PC-9 (cell line): ENCODE measurements at regions not wholly inside any gene's neighbourhood (a gene's known extent, or its start where the extent isn't known, plus 50 kb on each side); places are given as distances from the start of the nearest gene placed in this dataset.
A peak's percentile ranks its signal among the peaks of the same experiment; 100 is the strongest.

Experiments
- BruUV-seq: library from RNA; stranded (reverse); fragments of 400-500 nt; replicated peaks from 2 replicates; lab custom pipeline; 2021; lab: Mats Ljungman, UMichigan
- CTCF ChIA-PET: fragments of 300-600 bp; sonication (Branson Sonifier 250); formaldehyde crosslinking; loops from one replicate; lab custom pipeline; 2022; ENCODE audit warnings: antibody characterized with exemption; lab: Charles Lee
- POLR2A ChIA-PET: fragments of 300-600 bp; sonication (Branson Sonifier 250); formaldehyde crosslinking; loops from one replicate; lab custom pipeline; 2022; ENCODE audit warnings: antibody characterized with exemption; ENCODE audit not compliant: unreplicated experiment; lab: Charles Lee
- DNase-seq, 2 experiments: peaks; one replicate each; pipeline versions ENCODE4 v3.0.0 to v3.0.0-alpha.2; 2015 to 2022; ENCODE audit warnings: mixed read lengths in 1 of 2
- H2AFZ ChIP-seq: fragments of 200-600 bp; sonication (generic); 2 replicates; pipeline ENCODE4 v1.8.1; 2017; ENCODE audit warnings: antibody characterized with exemption
- H3F3A ChIP-seq: fragments of 200-600 bp; sonication (generic); 2 replicates; pipeline ENCODE4 v1.8.1; 2017; ENCODE audit warnings: antibody characterized with exemption, mild to moderate bottlenecking, low read depth; ENCODE audit not compliant: insufficient read depth
- H3K27ac ChIP-seq: fragments of 200-600 bp; sonication (generic); 2 replicates; pipeline ENCODE4 v1.6.1; 2016; ENCODE audit warnings: mixed run types
- H3K27me3 ChIP-seq: fragments of 200-600 bp; sonication (generic); 2 replicates; pipeline ENCODE4 v1.6.1; 2016; ENCODE audit warnings: low read depth, mixed run types; ENCODE audit not compliant: insufficient read depth
- H3K36me3 ChIP-seq: fragments of 200-600 bp; sonication (generic); 2 replicates; pipeline ENCODE4 v1.6.1; 2016; ENCODE audit warnings: low read depth, mixed run types
- H3K4me1 ChIP-seq: fragments of 200-600 bp; sonication (generic); replicated peaks from 2 replicates; pipeline ENCODE4 v1.6.1; 2016; ENCODE audit warnings: mixed run types; ENCODE audit not compliant: insufficient read depth
- H3K4me2 ChIP-seq: fragments of 200-600 bp; sonication (generic); 2 replicates; pipeline ENCODE4 v1.6.1; 2017; ENCODE audit warnings: mixed run types
- H3K4me3 ChIP-seq: fragments of 200-600 bp; sonication (generic); 2 replicates; pipeline ENCODE4 v1.6.1; 2016; ENCODE audit warnings: mixed run types
- H3K79me2 ChIP-seq: fragments of 200-600 bp; sonication (generic); 2 replicates; pipeline ENCODE4 v1.6.1; 2017; ENCODE audit warnings: low read depth, mixed run types
- H3K9me2 ChIP-seq: fragments of 200-600 bp; sonication (generic); 2 replicates; pipeline ENCODE4 v1.8.1; 2017; ENCODE audit warnings: mild to moderate bottlenecking; ENCODE audit not compliant: insufficient read depth
- H3K9me3 ChIP-seq: fragments of 200-600 bp; sonication (generic); 2 replicates; pipeline ENCODE4 v1.8.1; 2016; ENCODE audit warnings: low read depth; ENCODE audit not compliant: insufficient read depth
- H4K20me1 ChIP-seq: fragments of 200-600 bp; sonication (generic); 2 replicates; pipeline ENCODE4 v1.8.1; 2017; ENCODE audit not compliant: insufficient read depth
- EZH2 ChIP-seq: fragments of 200-600 bp; sonication (generic); IDR thresholded peaks from 2 replicates; pipeline ENCODE4 v1.8.0; 2017; ENCODE audit warnings: antibody characterized with exemption, low read depth
- intact Hi-C: fragments of 100-400 bp; cut with micrococcal nuclease; formaldehyde crosslinking; loops from one replicate; pipeline ENCODE4 v1.10.0; 2022; ENCODE audit not compliant: unreplicated experiment
- TF ChIP-seq, protein P1 (sequence below): fragments of 200-600 bp; sonication (generic); conservative IDR thresholded peaks from 2 replicates; pipeline ENCODE4 v1.6.1; 2017; ENCODE audit warnings: mixed run types, antibody characterized with exemption, mild to moderate bottlenecking, moderate library complexity

DNA sequence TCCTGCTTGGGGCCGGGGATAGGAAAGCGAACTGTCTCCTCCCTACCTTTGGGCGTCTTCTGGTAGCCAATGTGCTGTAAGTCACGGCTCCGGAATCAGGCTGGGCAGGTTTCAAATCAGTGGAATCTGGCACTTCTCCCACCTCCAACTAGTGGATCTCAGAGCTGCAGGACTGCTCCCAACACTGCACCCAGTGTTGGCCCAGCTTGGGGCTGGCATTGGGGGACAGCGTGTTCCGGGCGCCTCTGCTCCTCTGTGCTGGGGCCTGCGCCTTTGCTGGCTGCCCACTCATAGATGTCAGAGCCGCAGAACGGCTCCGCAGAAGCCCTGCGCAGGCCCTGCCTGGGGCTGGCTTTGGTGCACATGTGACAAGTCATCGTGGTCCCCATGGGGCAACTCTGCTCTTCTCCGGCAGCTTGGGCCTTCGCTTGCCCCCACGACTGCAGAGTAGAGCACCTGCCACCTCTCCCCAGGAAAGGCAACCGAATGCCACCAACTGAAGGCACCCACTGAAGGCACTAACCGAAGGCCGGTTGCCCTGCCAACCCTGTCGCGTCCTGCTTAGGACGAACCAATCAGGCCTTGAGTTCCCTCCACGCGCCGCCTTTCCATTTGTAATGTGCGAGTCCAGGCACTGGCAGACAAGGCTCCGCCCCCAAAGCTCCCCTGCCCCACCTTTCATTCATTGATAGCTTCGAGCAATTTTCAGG lies 85.5 kb upstream of the ABI1 start:
- H2AFZ ChIP-seq: no peak overlapping the region
- no peak overlapping the region for H3K27ac ChIP-seq
- no TSS peak for BruUV-seq
- no peaks in the 10 kb centered on the region for H4K20me1 ChIP-seq
- H3K9me3 ChIP-seq: no peaks in the 10 kb centered on the region
- H3K27me3 ChIP-seq: no peaks in the 10 kb centered on the region
- TF ChIP-seq, protein P1, sequence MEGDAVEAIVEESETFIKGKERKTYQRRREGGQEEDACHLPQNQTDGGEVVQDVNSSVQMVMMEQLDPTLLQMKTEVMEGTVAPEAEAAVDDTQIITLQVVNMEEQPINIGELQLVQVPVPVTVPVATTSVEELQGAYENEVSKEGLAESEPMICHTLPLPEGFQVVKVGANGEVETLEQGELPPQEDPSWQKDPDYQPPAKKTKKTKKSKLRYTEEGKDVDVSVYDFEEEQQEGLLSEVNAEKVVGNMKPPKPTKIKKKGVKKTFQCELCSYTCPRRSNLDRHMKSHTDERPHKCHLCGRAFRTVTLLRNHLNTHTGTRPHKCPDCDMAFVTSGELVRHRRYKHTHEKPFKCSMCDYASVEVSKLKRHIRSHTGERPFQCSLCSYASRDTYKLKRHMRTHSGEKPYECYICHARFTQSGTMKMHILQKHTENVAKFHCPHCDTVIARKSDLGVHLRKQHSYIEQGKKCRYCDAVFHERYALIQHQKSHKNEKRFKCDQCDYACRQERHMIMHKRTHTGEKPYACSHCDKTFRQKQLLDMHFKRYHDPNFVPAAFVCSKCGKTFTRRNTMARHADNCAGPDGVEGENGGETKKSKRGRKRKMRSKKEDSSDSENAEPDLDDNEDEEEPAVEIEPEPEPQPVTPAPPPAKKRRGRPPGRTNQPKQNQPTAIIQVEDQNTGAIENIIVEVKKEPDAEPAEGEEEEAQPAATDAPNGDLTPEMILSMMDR: no peak
- TF ChIP-seq EZH2: no peak
- peak in 1 of 2 experiments; percentile 35 for DNase-seq
- no peaks in the 10 kb centered on the region for H3K36me3 ChIP-seq
- H3K79me2 ChIP-seq: no peaks in the 10 kb centered on the region
- no peak overlapping the region for H3K4me3 ChIP-seq
- H3K9me2 ChIP-seq: no peaks in the 10 kb centered on the region
- ChIA-PET POLR2A (interaction anchor here (0.5 kb wide), 1 partner anchor 307 kb away, joined by 8 read pairs; no protein-coding TSS in a partner anchor), CTCF (interaction anchor here (0.7 kb wide), 1 partner anchor 13 kb away, joined by 7 read pairs; no protein-coding TSS in a partner anchor)
- no peaks in the 10 kb centered on the region for H3K4me1 ChIP-seq
- H3K4me2 ChIP-seq: no peak overlapping the region
- no peaks in the 10 kb centered on the region for H3F3A ChIP-seq
- intact Hi-C loops: no loop called here

DNA sequence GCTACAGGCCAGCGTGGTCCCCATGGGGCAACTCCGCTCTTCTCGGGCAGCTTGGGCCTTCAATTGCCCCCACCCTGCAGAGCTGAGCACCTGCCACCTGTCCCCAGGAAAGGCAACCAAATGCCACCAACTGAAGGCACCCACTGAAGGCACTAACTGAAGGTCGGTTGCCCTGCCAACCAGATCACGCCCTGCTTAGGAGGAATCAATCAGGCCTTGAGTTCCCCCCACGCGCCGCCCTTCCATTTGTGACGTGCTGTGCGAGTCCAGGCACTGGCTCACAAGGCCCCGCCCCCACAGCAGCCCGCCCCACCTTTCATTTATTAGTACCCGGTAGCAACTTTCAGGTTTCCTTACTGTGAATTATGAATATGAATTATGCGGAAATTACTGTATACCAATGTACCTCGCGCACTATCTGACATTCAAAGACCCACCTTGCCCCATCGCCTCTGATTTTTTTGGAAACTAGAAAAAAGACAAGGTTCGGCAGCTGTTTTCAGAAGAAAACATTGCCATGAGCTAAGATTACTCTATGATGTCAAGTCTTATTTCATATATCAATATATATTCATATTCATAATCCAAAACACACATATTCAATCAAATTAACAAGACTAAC lies 83.6 kb upstream of the ABI1 start:
- ChIA-PET CTCF (no interaction called here), POLR2A (no interaction called here)
- no peak overlapping the region for H3K27ac ChIP-seq
- H3K9me2 ChIP-seq: no peaks in the 10 kb centered on the region
- no TSS peak for BruUV-seq
- intact Hi-C loops: no loop called here
- no peak for DNase-seq
- no peaks in the 10 kb centered on the region for H3K9me3 ChIP-seq
- no peaks in the 10 kb centered on the region for H3K79me2 ChIP-seq
- no peak overlapping the region for H2AFZ ChIP-seq
- no peaks in the 10 kb centered on the region for H3K4me1 ChIP-seq
- no peaks in the 10 kb centered on the region for H3F3A ChIP-seq
- H3K27me3 ChIP-seq: 0 out of 2 replicates have a peak, but pooled peaks cover 4% of the 10 kb centered on the region
- TF ChIP-seq EZH2: no peak
- TF ChIP-seq, protein P1: no peak
- no peaks in the 10 kb centered on the region for H4K20me1 ChIP-seq
- no peaks in the 10 kb centered on the region for H3K36me3 ChIP-seq
- no peak overlapping the region for H3K4me2 ChIP-seq
- H3K4me3 ChIP-seq: no peak overlapping the region

DNA sequence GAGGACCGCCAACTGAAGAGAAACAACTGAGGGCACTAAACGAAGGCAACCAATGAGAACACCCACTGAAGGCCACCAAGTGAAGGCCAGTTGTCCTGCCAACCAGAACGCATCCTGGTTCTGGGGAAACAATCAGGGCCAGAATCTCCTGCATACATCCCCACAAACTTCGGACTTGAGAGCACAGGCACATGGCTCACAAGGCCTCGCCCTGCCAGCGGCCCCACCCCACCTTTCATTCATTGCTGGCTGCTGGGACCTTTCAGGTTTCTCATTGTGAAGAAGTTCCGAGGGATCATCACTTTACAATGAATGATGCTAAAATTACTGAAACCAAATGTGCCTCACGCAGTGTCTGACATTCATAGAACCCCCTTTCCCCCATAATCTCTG lies 79.2 kb upstream of the ABI1 start:
- no peak for DNase-seq
- TF ChIP-seq, protein P1: no peak
- no peak for TF ChIP-seq EZH2
- Histone ChIP-seq H3K27ac (no peak overlapping the region), H3K79me2 (no peaks in the 10 kb centered on the region), H3K9me2 (no peaks in the 10 kb centered on the region), H3K4me3 (no peak overlapping the region), H3K4me1 (no peaks in the 10 kb centered on the region), H3K9me3 (no peaks in the 10 kb centered on the region), H3K36me3 (no peaks in the 10 kb centered on the region), H2AFZ (no peak overlapping the region), H4K20me1 (no peaks in the 10 kb centered on the region), H3K4me2 (no peak overlapping the region), H3F3A (no peaks in the 10 kb centered on the region), H3K27me3 (0 out of 2 replicates have a peak, but pooled peaks cover 4% of the 10 kb centered on the region)
- ChIA-PET POLR2A (no interaction called here), CTCF (no interaction called here)
- no TSS peak for BruUV-seq
- intact Hi-C loops: no loop called here
